SK-N-SH treated with all-trans-retinoic acid at 6 μM for 48 hours (cell line): ENCODE measurements at regions not wholly inside any gene's neighbourhood (a gene's known extent, or its start where the extent isn't known, plus 50 kb on each side); places are given as distances from the start of the nearest gene placed in this dataset.
A peak's percentile ranks its signal among the peaks of the same experiment; 100 is the strongest.

ENCODE experiments used
- ATAC-seq: fragments of 200-7000 bp; cut with Tn5 transposase; 3 replicates; pipeline ENCODE4 v1.9.1; 2020; ENCODE audit warnings: mild to moderate bottlenecking, moderate library complexity
- ARNTL ChIP-seq: fragments of 450-650 bp; formaldehyde crosslinking; IDR thresholded peaks from 2 replicates; pipeline ENCODE4 v1.5.0; 2020; ENCODE audit warnings: low read depth, mild to moderate bottlenecking, moderate library complexity, borderline replicate concordance
- BACH2 ChIP-seq: fragments of 250-450 bp; sonication (Bioruptor Pico); IDR thresholded peaks from 2 replicates; pipeline ENCODE4 v1.9.0; 2021; ENCODE audit warnings: mild to moderate bottlenecking, borderline replicate concordance
- CREB5 ChIP-seq: fragments of 250-450 bp; sonication (Bioruptor Pico); IDR thresholded peaks from 2 replicates; pipeline ENCODE4 v1.5.1; 2020; ENCODE audit warnings: low read depth, mild to moderate bottlenecking, moderate library complexity
- CSDC2 ChIP-seq: fragments of 250-450 bp; sonication (Bioruptor Pico); IDR thresholded peaks from 2 replicates; pipeline ENCODE4 v1.5.0; 2020; ENCODE audit warnings: mild to moderate bottlenecking, moderate library complexity
- CSRNP3 ChIP-seq: fragments of 250-450 bp; sonication (Bioruptor Pico); IDR thresholded peaks from 2 replicates; pipeline ENCODE4 v1.5.1; 2021; ENCODE audit warnings: mild to moderate bottlenecking, moderate library complexity
- ESRRG ChIP-seq: fragments of 250-450 bp; sonication (Bioruptor Pico); IDR thresholded peaks from 2 replicates; pipeline ENCODE4 v1.6.1; 2021; ENCODE audit warnings: mild to moderate bottlenecking
- ISL1 ChIP-seq: fragments of 250-450 bp; sonication (Bioruptor Pico); IDR thresholded peaks from 2 replicates; pipeline ENCODE4 v2.1.2; 2022; ENCODE audit warnings: mild to moderate bottlenecking, moderate library complexity
- OSR1 ChIP-seq: fragments of 250-450 bp; sonication (Bioruptor Pico); IDR thresholded peaks from 2 replicates; pipeline ENCODE4 v1.8.0; 2022; ENCODE audit warnings: moderate library complexity, mild to moderate bottlenecking, inconsistent platforms
- PATZ1 ChIP-seq: fragments of 250-450 bp; sonication (Bioruptor Pico); IDR thresholded peaks from 2 replicates; pipeline ENCODE4 v1.8.0; 2020; ENCODE audit warnings: mild to moderate bottlenecking, moderate library complexity, borderline replicate concordance
- PPARA ChIP-seq: fragments of 250-450 bp; sonication (Bioruptor Pico); IDR thresholded peaks from 2 replicates; pipeline ENCODE4 v1.5.0; 2020; ENCODE audit warnings: mild to moderate bottlenecking, borderline replicate concordance
- RARB ChIP-seq: fragments of 250-450 bp; sonication (Bioruptor Pico); IDR thresholded peaks from 2 replicates; pipeline ENCODE4 v1.8.0; 2021; ENCODE audit warnings: mild to moderate bottlenecking, moderate library complexity
- SNAI2 ChIP-seq: fragments of 250-450 bp; sonication (Bioruptor Pico); IDR thresholded peaks from 2 replicates; pipeline ENCODE4 v1.5.0; 2020; ENCODE audit warnings: mild to moderate bottlenecking, moderate library complexity
- TOX ChIP-seq: fragments of 250-450 bp; sonication (Bioruptor Pico); IDR thresholded peaks from 2 replicates; pipeline ENCODE4 v1.8.0; 2021; ENCODE audit warnings: mild to moderate bottlenecking, moderate library complexity, borderline replicate concordance
- TSHZ2 ChIP-seq: fragments of 250-450 bp; sonication (Bioruptor Pico); IDR thresholded peaks from 2 replicates; pipeline ENCODE4 v1.5.0; 2020; ENCODE audit warnings: mild to moderate bottlenecking, moderate library complexity
- ZC3H10 ChIP-seq: fragments of 250-450 bp; sonication (Bioruptor Pico); IDR thresholded peaks from 2 replicates; pipeline ENCODE4 v1.5.1; 2021; ENCODE audit warnings: mild to moderate bottlenecking, moderate library complexity
- ZFP3 ChIP-seq: fragments of 250-450 bp; sonication (Bioruptor Pico); IDR thresholded peaks from 2 replicates; pipeline ENCODE4 v1.5.0; 2020; ENCODE audit warnings: mild to moderate bottlenecking, moderate library complexity
- ZFP30 ChIP-seq: fragments of 450-650 bp; formaldehyde crosslinking; IDR thresholded peaks from 2 replicates; pipeline ENCODE4 v1.5.0; 2022; ENCODE audit warnings: mild to moderate bottlenecking, moderate library complexity
- ZNF565 ChIP-seq: fragments of 450-650 bp; formaldehyde crosslinking; conservative IDR thresholded peaks from 2 replicates; pipeline ENCODE4 v1.5.0; 2020; ENCODE audit warnings: low read depth, mild to moderate bottlenecking, moderate library complexity
- ZNF70 ChIP-seq: fragments of 450-650 bp; formaldehyde crosslinking; IDR thresholded peaks from 2 replicates; pipeline ENCODE4 v1.5.0; 2020; ENCODE audit warnings: mild to moderate bottlenecking, moderate library complexity

- TF ChIP-seq PATZ1 (CRISPR knock-in tag) (no peak), TOX (CRISPR knock-in tag) (no peak)
- ATAC-seq, result no peak
These were observed 67.5 kb upstream of the C10orf90 start for GRCh38 chr10:126738001-126738400.

- ATAC-seq, result no peak
- TF ChIP-seq CSDC2 (no peak), ZNF565 (CRISPR knock-in tag) (no peak), CSRNP3 (CRISPR knock-in tag) (no peak), PPARA (CRISPR knock-in tag) (no peak), BACH2 (CRISPR knock-in tag) (no peak), ESRRG (no peak), ZFP3 (CRISPR knock-in tag) (no peak), RARB (CRISPR knock-in tag) (no peak), ZC3H10 (CRISPR knock-in tag) (no peak), ZFP30 (CRISPR knock-in tag) (no peak), TOX (CRISPR knock-in tag) (no peak), CREB5 (no peak), ISL1 (CRISPR knock-in tag) (no peak), OSR1 (CRISPR knock-in tag) (no peak), ZNF70 (no peak)
- TF ChIP-seq, all 23 proteins: peak for 0
These were observed 74.1 kb upstream of the C10orf90 start for GRCh38 chr10:126744571-126744970.

- ATAC-seq, result peak; percentile 97
- TF ChIP-seq CSDC2 (no peak), SNAI2 (CRISPR knock-in tag) (no peak), BACH2 (CRISPR knock-in tag) (no peak), CSRNP3 (CRISPR knock-in tag) (no peak), TSHZ2 (no peak), PPARA (CRISPR knock-in tag) (no peak), PATZ1 (CRISPR knock-in tag) (no peak), RARB (CRISPR knock-in tag) (no peak), ZFP3 (CRISPR knock-in tag) (no peak), ARNTL (no peak)
These were observed 78.6 kb upstream of the C10orf90 start for GRCh38 chr10:126749015-126749655.
